ENCODE measurements at regions not wholly inside any gene's neighbourhood (a gene's known extent, or its start where the extent isn't known, plus 50 kb on each side); places are given as distances from the start of the nearest gene placed in this dataset.

DNA sequence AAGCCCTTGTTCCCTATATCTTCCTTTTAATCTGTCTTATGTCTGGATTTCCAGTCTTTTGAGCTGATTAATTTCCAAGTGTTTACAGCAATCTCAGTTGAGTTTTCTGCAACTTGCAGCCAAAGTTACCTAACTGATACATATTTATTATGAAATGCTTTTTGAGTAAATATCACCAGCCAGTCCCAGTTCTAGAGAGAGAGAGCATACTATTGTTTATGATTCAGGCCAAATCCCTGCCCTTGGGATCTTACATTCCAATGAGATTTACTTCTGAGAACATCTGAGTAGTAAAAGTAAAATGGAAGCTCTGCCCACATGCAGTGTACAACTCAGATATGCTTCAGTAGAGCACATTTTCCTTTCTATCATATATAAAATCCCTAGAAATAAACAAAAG, 661.7 kb downstream of the KCTD16 start:
- H3K27ac ChIP-seq (replicated peaks), result no peak overlapping the region
- DNase-seq (ENCODE audit: low read depth in 1 of 2, low spot score in 1 of 2), result no peak

DNA sequence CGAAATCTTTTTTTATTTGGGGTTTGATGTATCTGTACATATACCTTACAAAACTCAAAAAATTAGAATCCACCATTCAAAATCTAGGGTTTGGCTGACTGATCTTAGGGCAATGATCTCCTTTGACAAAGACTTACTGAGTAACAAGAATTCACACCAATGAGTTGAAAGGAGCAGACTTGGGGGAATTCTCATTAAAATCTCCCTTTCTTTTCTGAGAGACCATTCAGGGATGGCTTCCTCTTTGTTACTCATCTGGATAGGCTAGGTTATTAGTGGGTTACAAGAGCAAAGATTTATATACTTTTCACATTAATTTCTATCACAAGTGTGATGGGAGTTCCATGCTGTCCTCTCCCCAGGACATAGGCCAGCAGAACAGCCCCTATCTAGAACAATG, 661.0 kb downstream of the KCTD16 start:
- H3K4me3 ChIP-seq (replicated peaks; ENCODE audit: insufficient read depth, low read length), result no peak overlapping the region
- TF ChIP-seq CTCF (IDR thresholded peaks at IDR 0.05; ENCODE audit: insufficient read depth, low read length), result no peak
- TF ChIP-seq REST (IDR thresholded peaks at IDR 0.05; ENCODE audit: insufficient replicate concordance, low read depth), result no peak
- TF ChIP-seq POLR2AphosphoS5 (IDR thresholded peaks at IDR 0.05; ENCODE audit: low read depth), result no peak
- TF ChIP-seq SPI1 (IDR thresholded peaks at IDR 0.05; ENCODE audit: borderline replicate concordance, low read depth), result no peak
- TF ChIP-seq GABPA (IDR thresholded peaks at IDR 0.05; ENCODE audit: low read depth), result no peak

More for the DNA sequence above, 661.7 kb downstream of the KCTD16 start:
- Histone ChIP-seq H3K27me3 (ENCODE audit: insufficient read depth, poor library complexity, severe bottlenecking) (no peaks in the 10 kb centered on the region), H3K4me3 (replicated peaks; ENCODE audit: insufficient read depth, low read length) (no peak overlapping the region)
- TF ChIP-seq POLR2AphosphoS5 (IDR thresholded peaks at IDR 0.05; ENCODE audit: low read depth) (no peak), CTCF (IDR thresholded peaks at IDR 0.05; ENCODE audit: insufficient read depth, low read length) (no peak), SPI1 (IDR thresholded peaks at IDR 0.05; ENCODE audit: borderline replicate concordance, low read depth) (no peak), REST (IDR thresholded peaks at IDR 0.05; ENCODE audit: insufficient replicate concordance, low read depth) (no peak), GABPA (IDR thresholded peaks at IDR 0.05; ENCODE audit: low read depth) (no peak)

DNA sequence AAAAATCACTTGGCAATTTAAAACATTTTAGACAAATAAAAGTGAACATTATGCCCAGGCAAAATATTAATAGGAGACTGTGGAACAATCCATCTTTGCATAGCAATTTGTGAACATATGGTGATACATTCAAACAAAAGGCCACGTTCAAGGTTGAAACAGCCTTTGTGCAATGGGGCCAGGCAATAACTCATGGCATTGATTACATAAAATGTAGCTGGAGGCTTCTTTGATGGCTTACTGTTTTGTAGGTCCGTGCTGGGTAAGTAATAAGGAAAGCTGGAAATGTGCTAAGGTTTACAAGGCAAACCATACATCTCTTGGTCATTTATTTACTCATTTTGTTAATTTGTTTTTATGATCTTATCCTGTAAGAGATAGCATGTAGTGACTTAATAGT, 651.8 kb downstream of the KCTD16 start:
- no peak for DNase-seq (ENCODE audit: low read depth in 1 of 2, low spot score in 1 of 2)
- TF ChIP-seq REST (IDR thresholded peaks at IDR 0.05; ENCODE audit: insufficient replicate concordance, low read depth) (no peak), GABPA (IDR thresholded peaks at IDR 0.05; ENCODE audit: low read depth) (no peak), POLR2AphosphoS5 (IDR thresholded peaks at IDR 0.05; ENCODE audit: low read depth) (no peak), CTCF (IDR thresholded peaks at IDR 0.05; ENCODE audit: insufficient read depth, low read length) (no peak), SPI1 (IDR thresholded peaks at IDR 0.05; ENCODE audit: borderline replicate concordance, low read depth) (no peak)
- H3K27ac ChIP-seq (replicated peaks), result no peak overlapping the region
- H3K27me3 ChIP-seq (ENCODE audit: insufficient read depth, poor library complexity, severe bottlenecking), result no peaks in the 10 kb centered on the region
- H3K4me3 ChIP-seq (replicated peaks; ENCODE audit: insufficient read depth, low read length), result no peak overlapping the region

More for the DNA sequence above, 661.0 kb downstream of the KCTD16 start:
- Histone ChIP-seq H3K27ac (replicated peaks) (no peak overlapping the region), H3K27me3 (ENCODE audit: insufficient read depth, poor library complexity, severe bottlenecking) (no peaks in the 10 kb centered on the region)
- DNase-seq (ENCODE audit: low read depth in 1 of 2, low spot score in 1 of 2), result no peak
